Activated CD4-positive, alpha-beta T cell treated with anti-CD3 and anti-CD28 coated beads, Interleukin-2, amount 50 U/mL, for 16 hours (primary cell): ENCODE measurements at regions not wholly inside any gene's neighbourhood (a gene's known extent, or its start where the extent isn't known, plus 50 kb on each side); places are given as distances from the start of the nearest gene placed in this dataset.
"Not testable (repeated sequence)": the region's sequence is repeated elsewhere in the genome, so short reads cannot be mapped to it uniquely, and the experiment has no call there.

Experiments
- DNase-seq: peaks from one replicate; pipeline ENCODE4 v3.0.0-alpha.2; 2020

- no peak for DNase-seq
Observed at GRCh38 chr12:45490232-45490881, 239.1 kb upstream of the ARID2 start.

DNA sequence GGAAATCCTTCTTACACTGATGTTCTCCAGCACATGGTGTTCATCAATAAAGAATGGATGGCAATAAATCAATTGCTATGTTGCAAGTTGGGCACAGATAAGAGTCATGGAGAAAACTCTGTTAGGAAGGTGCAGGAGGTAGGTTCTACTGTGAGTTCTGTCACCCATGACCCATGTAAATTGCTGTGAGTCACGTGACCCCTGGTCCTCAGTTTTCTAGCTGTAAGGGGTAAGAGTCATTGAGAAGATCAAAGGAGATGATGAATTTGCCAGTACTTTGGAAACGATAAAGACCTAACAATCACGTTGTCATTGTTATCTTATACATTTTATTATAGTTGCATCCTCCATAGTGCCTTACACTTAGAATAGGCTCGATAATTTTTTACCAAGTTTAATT lies 235.2 kb upstream of the ARID2 start:
- no peak for DNase-seq

- no peak for DNase-seq
Observed at GRCh38 chr12:45498645-45499044, 230.9 kb upstream of the ARID2 start.

DNA sequence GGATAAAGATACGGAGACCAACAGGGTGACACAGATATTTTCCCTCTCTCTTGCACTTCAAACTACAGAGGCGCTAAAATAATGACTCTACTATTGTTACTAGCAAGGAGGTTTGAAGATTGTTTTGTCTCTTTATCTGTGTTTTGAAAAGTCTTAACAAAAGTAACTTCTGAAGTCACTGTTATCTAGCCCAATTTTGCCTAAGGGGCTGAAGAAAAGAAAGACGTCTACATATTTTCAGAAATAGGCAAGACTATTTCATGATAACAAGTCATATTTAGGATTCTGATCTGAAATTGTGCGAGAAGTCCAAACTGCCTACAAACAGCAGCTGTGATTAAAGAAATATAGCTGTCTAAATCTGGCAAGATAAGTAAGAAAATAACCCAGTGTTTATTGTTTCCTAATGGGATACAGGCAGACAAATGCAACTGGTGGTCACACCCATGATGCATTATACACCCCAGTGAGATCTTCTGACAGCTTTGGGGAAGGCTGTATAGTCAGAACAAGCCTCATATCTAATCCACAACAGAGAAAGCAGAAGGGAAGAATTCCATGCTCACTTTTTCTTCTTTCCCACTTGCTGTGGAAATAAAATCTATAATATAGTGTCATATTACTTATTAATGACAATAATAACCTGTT lies 226.9 kb upstream of the ARID2 start:
- no peak for DNase-seq

- no peak for DNase-seq
Observed at GRCh38 chr12:45503899-45504298, 225.6 kb upstream of the ARID2 start.

GRCh38 chr12:45504316-45505010 lies 225.0 kb upstream of the ARID2 start:
- no peak for DNase-seq

DNA sequence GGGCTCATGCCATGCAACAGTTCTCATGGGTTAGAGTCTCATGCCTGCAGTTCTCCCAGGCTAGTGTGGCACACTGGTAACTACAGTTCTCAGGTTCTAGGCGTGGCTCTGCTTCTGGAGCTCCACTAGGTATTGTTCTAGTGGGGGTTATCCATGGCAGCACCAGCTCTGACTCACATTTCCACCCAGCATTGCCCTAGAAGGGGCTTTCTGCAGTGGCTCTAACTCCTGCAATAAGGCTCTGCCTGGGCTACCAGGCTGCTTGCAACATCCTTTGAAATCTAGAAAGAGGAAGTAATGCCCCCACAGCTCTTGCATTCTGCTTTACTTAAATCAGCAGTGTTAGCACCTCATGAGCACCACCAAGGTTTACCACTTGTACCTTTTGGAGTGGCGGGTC lies 220.3 kb upstream of the ARID2 start:
- no peak for DNase-seq

GRCh38 chr12:45509621-45510020 lies 219.9 kb upstream of the ARID2 start:
- DNase-seq = no peak

DNA sequence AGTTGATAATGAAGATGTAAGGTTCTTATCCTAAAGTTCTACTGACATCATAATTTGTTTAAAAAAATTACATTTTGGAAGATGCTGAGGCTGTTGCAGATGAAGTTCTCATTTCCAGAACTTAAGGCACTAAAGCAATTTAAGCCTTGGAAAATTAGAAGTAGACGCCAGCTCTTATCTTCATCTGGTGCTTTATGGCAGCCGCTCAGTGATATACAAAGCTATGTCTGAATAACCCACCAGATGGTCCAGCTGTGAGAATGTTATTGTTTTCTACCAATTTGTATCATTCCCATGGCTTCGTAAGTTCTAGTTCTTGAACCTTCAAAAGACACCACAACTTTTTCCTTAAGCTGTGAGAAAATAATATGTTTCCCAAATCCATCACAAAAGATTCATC lies 212.1 kb upstream of the ARID2 start:
- DNase-seq = no peak

DNA sequence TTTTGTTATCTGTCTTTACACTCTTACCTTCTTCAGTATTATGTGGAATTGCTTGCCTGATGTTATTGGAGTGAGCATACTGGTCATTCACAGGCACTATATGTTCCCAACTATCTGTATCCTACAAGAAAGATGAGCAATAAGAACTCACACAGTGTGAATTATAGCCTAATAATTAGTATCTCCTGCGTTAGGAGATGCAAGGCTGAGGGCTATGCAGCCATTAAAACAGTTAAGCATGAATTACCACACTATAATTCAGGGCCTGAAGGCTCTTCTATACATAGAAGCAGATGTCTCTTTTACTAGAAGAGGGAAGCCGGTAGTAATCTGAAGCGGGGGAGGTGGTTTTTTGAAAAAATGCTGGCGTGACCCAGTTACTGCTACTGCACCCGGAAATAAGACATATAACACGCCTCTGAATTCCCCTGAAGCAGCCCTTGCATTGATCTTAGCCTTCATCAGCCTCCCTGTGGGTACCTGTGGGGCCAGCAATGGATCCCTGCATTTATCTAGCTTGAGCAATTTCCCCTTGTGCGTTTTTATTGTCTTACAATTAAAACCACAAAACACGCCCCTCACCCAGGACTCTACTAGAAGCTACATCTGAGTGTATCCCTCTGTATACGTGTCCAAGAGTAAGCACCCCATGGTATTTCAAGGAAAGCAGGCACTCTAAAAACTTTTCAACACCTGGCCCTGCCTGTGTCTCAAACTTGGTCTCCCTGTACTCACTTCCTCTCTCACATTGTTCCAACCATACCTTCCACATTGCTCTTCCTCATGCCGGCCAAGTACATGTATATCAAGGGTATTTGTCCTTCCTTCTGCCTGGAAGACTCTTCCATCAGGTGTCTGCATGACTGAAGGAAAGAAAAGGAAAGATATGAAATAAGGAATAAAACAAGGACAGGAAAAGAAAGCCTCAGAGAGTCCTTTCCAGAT lies 210.9 kb upstream of the ARID2 start:
- peak; percentile 41 for DNase-seq

DNA sequence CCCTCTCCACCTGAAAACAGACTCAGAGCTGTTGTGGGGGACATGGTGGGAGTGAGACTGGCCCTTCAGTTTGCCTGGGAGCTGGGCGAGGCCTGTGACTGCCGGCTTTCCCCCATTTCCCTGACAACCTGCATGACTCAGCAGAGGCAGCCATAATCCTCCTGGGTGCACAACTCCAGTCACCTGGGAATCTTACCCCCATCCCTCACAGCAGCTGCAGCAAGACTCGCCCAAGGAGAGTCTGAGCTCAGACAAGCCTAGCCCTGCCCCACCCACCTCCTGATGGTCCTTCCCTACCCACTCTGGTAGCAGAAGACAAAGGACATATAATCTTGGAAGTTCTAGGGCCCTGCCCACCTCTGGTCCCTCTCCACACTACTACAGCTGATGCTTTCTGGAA lies 207.3 kb upstream of the ARID2 start:
- DNase-seq = no peak

- not testable (repeated sequence) for DNase-seq
Observed at GRCh38 chr12:45526823-45527222, 202.7 kb upstream of the ARID2 start.

GRCh38 chr12:45532113-45532512 lies 197.4 kb upstream of the ARID2 start:
- no peak for DNase-seq

DNA sequence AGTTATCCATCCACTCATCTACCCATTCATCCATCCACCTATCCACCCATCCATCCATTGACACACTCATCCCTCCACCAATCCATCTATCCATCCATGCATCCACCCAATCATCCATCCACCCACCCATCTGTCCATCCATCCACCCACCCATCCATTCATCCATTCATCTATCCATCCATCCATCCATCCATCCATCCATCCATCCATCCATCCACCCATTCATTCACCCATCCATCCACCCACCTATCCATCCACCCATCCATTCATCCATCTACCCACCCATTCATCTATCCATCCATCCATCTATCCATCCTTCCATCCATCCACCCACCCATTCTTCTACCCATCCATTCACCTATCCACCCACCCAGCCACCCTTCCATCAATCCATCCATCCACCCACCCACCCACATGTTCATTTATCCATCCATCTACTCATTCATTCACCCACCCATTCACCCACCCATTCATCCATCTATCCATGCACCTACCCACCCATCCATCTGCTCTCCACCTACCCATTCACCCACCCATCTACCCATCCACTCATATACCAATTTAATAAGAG lies 193.8 kb upstream of the ARID2 start:
- no peak for DNase-seq

GRCh38 chr12:45536284-45536683 lies 193.2 kb upstream of the ARID2 start:
- DNase-seq = no peak

- DNase-seq = no peak
Observed at GRCh38 chr12:45540661-45541341, 188.7 kb upstream of the ARID2 start.

GRCh38 chr12:45543887-45544286 lies 185.6 kb upstream of the ARID2 start:
- peak; percentile 86 for DNase-seq

- no peak for DNase-seq
Observed at GRCh38 chr12:45546545-45546944, 183.0 kb upstream of the ARID2 start.

DNA sequence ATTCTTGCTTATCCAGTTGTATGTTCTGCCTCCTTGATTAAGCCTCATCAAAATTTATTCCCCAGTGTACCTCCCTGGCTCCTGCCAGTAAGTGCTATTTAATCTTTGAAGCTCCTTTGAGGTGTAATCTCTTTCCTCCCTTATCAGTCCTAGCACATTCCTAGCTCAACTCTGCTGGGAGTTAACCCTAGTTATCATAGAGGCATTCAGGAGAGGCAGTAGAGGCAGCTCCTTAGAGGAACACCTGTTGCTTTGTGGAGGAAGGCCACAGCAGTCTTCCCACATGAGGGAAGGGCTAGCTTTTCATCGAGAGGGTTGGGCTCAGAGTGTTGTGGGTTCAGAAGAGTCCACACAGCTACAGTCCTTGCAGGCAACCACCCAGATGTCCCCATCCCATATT lies 182.4 kb upstream of the ARID2 start:
- no peak for DNase-seq

GRCh38 chr12:45547822-45548221 lies 181.7 kb upstream of the ARID2 start:
- no peak for DNase-seq

- DNase-seq = no peak
Observed at GRCh38 chr12:45548426-45548825, 181.1 kb upstream of the ARID2 start.

GRCh38 chr12:45549337-45549902 lies 180.1 kb upstream of the ARID2 start:
- no peak for DNase-seq
